K562 (cell line): ENCODE measurements at regions not wholly inside any gene's neighbourhood (a gene's known extent, or its start where the extent isn't known, plus 50 kb on each side); places are given as distances from the start of the nearest gene placed in this dataset.

Source experiments
- ATF3 ChIP-seq, 2 experiments: fragments of 450-650 bp in 1 of 2; sonication (generic) in 1 of 2; formaldehyde crosslinking in 1 of 2; IDR thresholded peaks in 1 of 2; conservative IDR thresholded peaks in 1 of 2; 2 replicates each; pipeline versions ENCODE4 v1.6.1 to v1.8.1; 2016 to 2023; ENCODE audit warnings: mild to moderate bottlenecking in 2 of 2, moderate library complexity in 2 of 2, inconsistent platforms in 1 of 2, missing genetic modification reagents in 1 of 2
- CHD7 ChIP-seq: fragments of 200-600 bp; sonication (generic); IDR thresholded peaks from one replicate; pipeline ENCODE4 v1.6.1; 2012; ENCODE audit warnings: mild to moderate bottlenecking, low read depth, low read length, inconsistent platforms
- KLF6 ChIP-seq: fragments of 250-450 bp; sonication (Bioruptor Pico); IDR thresholded peaks from 2 replicates; pipeline ENCODE4 v1.4.0; 2020; ENCODE audit warnings: mild to moderate bottlenecking, moderate library complexity, borderline replicate concordance
- ZFP36 ChIP-seq: fragments of 150-350 bp; IDR thresholded peaks from 2 replicates; pipeline ENCODE4 v1.6.1; 2018; ENCODE audit warnings: low read length, low read depth; ENCODE audit not compliant: partially characterized antibody
- ZNF609 ChIP-seq: sonication (generic); formaldehyde crosslinking; IDR thresholded peaks from 2 replicates; pipeline ENCODE4 v1.8.1; 2023; ENCODE audit warnings: missing genetic modification reagents, mild to moderate bottlenecking, borderline replicate concordance

GRCh38 chr16:51426276-51426675 lies 275.2 kb upstream of the SALL1 start (continued):
- TF ChIP-seq ZNF609 (CRISPR knock-in tag) (no peak), KLF6 (CRISPR knock-in tag) (no peak), ZFP36 (no peak), ATF3 (IDR thresholded peaks at IDR 0.05) (no peak), ATF3 (CRISPR knock-in tag; conservative IDR thresholded peaks at IDR 0.05) (no peak), CHD7 (no peak)
- TF ChIP-seq, all 486 proteins: peak for 0
